AML-193 (cell line): ENCODE measurements at regions not wholly inside any gene's neighbourhood (a gene's known extent, or its start where the extent isn't known, plus 50 kb on each side); places are given as distances from the start of the nearest gene placed in this dataset.

Source experiments
- DNase-seq, 2 experiments: peaks; one replicate each; lab custom pipeline; 2025; lab: John Stamatoyannopoulos, UW

GRCh38 chr14:66414511-66414910, 71.7 kb upstream of the CCDC196 start:
- DNase-seq: no peak

GRCh38 chr14:66420251-66421006, 65.7 kb upstream of the CCDC196 start:
- no peak for DNase-seq

- DNase-seq: no peak
Measured at GRCh38 chr14:66421990-66422946, 63.9 kb upstream of the CCDC196 start.

DNA sequence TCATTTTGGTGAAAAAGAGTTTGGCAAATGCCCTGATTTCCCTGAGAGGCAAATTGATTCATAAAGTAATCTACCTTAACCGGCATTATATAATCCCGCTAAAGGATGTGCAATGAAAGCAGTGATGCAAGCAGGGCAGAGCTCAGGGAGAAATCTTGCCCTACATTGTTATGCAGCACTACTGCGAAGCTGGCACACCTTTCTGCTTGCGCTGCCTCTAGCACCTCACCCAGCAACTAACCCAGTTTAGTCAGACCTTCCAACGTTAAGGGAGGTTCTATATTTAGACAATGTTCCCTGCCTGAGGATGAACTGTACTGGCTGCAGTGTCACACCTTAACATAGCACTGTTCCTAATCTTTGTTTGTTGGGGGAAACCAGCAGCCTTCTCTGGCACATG, 60.8 kb upstream of the CCDC196 start:
- no peak for DNase-seq

DNA sequence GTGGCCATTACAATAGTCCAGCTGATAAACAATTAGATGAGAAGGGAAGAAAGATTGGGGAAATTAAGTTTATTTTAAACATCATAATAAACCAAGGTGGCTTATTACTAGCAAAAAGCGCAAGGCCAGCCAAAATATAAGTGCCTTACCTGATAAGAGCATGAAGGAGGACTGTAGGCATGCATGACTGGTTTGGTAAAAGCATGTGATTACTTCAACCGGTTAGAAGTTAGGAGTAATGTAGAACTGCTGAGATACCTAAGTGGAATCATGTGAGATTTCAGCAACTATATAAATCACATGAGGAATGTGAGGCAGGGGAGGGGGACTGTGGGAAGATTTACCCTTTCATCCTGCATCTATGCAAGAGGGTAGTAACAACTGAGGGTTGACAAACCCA, 59.7 kb upstream of the CCDC196 start:
- DNase-seq: no peak

- DNase-seq: no peak
Measured at GRCh38 chr14:66432334-66432733, 53.8 kb upstream of the CCDC196 start.

DNA sequence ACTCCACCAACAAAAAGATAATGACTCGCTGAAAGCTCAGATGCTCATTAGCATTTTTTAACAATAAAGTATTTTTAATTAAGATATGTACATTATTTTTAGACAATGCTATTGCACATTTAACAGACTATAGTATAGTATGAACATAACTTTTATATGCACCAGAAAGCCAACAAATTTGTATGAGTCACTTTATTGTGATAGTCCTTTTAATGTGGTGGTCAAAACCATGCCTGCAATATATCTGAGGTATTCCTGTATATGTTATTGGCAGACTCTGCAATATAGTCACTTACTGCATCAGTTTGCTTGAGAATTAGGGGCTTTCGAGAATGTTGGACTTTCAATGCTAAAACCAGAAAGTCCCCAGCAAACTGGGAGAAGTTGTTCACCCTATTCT, 51.7 kb upstream of the CCDC196 start:
- no peak for DNase-seq

GRCh38 chr14:66435683-66436082, 50.5 kb upstream of the CCDC196 start:
- no peak for DNase-seq
